Frontal cortex (tissue), 3 donors: ENCODE measurements at regions not wholly inside any gene's neighbourhood (a gene's known extent, or its start where the extent isn't known, plus 50 kb on each side); places are given as distances from the start of the nearest gene placed in this dataset.

Experiments used
- DNase-seq, 2 donors: peaks; one replicate each; pipeline ENCODE4 v3.0.0; 2012; ENCODE audit warnings: low spot score in 2 of 2
- FAIRE-seq: peaks from 2 replicates; lab custom pipeline; 2012; peaks lifted over from hg19 to GRCh38; lab: Jason Lieb, UNC
- donor health status: control.
- donor health status: control.
- donor health status: control.

DNA sequence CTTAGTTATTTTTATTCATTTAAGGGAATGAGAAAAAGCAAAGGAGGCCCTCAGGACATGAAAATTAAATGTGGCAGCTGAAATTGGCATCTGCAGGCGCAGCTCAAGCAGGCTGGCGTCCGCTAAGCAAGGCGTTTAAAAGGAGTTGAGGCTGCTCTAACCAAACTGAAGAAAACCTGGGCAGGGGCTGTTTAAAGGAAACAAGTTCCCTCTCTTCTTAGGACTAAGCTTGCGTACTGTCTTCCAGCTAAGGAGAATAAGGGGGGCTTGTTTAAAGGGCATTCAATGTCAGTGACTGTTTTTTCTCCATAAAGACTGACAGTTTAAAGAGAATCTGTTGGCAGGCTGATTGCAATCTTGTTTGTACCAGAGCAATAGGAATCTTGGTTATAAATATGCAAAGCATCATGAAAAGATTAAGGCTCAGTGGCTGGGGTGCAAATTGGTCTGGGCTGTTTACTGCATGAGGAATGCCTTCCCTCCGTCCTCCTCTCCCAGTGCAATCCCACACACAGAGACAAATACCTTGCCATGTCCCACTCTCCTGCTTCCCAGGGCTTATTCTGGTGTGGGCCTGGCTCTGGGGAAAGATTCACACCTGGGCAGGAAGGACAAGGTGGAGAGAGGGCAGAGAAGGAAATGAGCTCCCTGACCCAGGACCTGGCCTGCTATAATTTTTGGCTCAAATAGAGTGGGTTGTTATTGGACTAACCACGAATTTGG lies 85.9 kb upstream of the LIFR start:
- no peak for FAIRE-seq

DNA sequence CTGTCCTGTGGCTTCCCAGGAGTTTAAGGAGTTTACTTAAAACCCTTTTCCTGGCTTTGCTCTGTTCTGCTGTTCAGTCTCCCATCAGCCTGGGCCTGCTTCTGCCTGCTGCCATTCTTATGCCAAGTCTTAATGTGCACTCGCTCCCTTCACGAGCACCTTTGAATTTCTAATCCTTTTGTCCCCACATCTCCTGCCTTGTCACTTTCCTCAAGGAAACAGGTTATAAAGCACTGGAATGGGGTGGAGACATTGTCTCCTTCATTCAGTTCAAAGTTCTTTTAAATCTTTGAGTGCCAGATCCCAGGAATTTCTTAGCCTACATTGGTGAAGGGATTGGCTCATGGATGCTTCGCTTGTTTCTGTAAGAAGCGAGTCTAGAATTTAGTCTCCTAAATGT lies 87.2 kb upstream of the LIFR start:
- FAIRE-seq (no peak), DNase-seq (no peak)

More for the DNA sequence above, 85.9 kb upstream of the LIFR start:
- DNase-seq: no peak

- DNase-seq (no peak), FAIRE-seq (no peak)
These were observed 89.1 kb upstream of the LIFR start for GRCh38 chr5:38645508-38645907.

DNA sequence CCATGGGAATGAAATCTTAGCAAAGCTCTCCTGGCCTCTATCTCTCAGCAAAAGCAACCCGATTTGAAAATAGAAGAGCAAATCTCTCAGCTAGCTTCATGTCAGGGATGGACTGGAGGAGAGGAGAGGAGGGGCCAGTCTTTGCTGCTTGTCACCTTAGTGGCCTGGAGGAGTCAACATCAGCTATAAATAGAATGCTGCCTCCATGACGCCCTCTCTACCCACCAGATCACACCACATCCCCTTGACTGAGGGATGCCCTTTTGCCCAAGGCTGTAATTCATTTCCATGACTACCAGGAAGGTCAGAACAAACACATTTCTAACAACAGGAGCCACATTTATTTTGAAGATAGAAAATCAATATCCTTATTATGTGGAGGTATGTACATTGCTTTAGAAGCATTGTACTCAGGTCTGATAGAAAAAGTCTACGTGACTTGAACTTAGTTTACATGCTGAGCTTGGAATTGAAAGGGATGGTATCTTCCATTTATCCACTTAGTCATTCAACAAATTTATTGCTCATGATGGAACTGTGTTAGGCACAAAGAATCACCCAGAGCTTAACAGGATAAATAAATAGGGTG lies 92.4 kb upstream of the LIFR start:
- DNase-seq (no peak), FAIRE-seq (no peak)

GRCh38 chr5:38650540-38650939 lies 94.1 kb upstream of the LIFR start:
- DNase-seq: no peak
- no peak for FAIRE-seq

DNA sequence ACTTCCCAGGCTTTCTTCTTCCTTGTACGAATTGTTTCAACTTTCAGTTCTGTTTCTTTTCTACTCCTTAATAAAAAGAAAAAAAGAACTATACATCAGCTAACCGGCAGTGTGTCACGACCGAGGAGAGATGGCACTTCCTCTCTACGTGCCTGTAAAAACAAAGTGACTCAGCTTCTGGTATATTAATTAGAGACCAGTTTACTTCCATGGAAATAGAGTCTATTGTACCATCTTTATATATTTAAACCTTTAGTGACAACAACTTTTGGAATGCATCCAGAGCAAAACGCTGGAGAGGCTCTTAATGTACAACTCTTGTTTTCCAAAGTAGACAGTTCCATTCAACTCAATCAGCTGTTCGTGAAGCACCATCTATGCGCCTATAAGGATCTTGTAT lies 94.5 kb upstream of the LIFR start:
- DNase-seq (no peak), FAIRE-seq (no peak)

DNA sequence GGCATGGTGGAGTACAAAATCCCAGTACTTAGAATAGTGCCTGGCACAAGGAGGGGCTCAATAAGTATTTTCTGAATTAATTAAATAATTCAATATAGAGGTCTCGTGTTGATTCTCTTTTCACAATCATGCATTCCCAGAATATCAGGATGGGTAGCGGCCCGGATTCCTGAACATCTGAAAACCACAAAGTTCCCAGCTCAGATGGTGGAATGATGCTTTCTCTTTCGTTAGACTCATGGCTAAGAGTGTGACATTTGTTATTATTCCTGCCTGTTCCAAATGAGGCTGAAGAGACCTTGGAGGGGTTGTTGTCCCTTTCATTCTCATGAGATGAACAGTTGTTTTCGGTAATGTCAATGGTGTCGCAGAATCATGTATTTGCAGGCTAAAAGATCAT lies 95.4 kb upstream of the LIFR start:
- no peak for FAIRE-seq

DNA sequence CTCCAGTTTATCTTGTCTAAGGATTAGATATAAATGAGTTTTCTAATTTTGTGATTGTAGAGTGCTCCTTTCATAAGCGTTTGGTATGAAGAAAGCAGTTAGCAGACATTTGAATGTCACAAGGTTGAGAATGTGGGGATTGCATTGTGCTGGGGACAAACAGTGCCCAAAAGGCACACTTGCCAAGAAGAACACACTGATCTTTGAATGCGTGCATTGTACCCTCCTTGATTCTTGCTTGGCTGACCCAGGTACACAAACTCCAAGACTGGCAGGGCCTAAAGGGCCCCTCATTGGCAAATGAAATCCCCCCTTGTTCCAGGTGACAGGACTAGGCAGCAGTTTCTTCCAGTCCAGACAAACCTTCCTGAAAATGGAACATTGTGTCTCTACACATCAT lies 96.9 kb upstream of the LIFR start:
- DNase-seq: no peak

More for the DNA sequence above, 95.4 kb upstream of the LIFR start:
- no peak for DNase-seq

GRCh38 chr5:38655691-38656090 lies 99.2 kb upstream of the LIFR start:
- DNase-seq: no peak
- no peak for FAIRE-seq

More for the DNA sequence above, 96.9 kb upstream of the LIFR start:
- FAIRE-seq: no peak

GRCh38 chr5:38656568-38656967 lies 100.1 kb upstream of the LIFR start:
- DNase-seq (no peak), FAIRE-seq (no peak)

DNA sequence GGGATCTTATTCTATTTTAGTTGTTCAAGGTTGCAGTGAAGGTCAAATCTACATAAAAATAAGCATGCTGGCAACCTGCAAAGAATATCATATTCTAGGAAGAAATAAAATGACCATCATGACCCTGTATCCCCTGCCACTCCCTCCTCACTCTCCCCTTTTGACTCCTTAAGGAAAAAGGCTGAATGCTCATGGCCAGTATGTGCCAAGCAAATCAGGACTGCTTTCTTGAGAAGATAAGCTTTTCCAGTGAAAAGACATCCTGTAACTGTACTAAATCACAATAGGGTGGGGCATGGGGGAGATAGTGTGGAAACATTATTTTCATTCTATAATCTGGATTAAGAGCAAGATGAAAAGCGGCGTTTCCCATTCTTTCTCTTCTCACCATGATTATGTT lies 100.6 kb upstream of the LIFR start:
- DNase-seq: no peak
- FAIRE-seq: no peak

DNA sequence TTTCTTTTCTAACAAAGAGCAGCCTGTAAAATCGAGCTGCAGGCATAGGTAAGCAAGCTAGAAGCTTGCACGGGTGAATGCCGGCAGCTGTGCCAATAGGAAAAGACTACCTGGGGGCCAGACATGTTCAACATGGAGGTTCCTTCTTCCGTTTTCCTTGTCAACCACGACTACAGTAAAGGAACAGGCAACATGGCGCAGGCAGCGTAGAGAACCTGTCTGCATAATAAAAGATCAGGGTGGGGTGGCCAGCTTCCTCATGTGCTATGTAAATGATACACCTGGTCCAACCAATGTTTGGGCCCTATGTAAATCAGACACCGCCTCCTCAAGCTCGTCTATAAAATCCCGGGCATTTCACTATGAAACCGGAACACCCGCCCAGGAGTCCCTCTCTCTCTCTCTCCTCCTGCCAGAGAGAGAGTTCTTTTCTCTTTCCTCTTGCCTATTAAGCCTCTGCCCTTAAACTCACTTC lies 103.8 kb upstream of the LIFR start:
- no peak for DNase-seq
- no peak for FAIRE-seq

DNA sequence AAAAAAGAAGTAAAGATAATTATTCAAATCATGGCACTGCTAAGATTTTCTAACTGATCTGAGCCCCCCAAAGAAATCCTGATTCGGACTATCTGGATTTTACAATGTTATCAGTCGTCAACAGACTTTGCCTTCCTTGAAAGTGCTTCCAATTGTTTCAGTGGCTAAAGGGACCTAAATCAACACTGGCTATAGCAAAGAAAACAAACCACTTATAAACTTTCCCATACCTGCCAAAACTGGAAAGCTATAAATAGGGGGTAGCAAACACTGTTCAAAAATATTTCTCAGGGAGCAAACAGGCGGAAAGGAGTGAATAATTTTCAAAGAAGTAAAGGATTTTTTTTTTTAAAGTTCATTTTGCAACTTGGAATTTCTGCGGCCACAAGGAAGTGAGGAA lies 105.6 kb upstream of the LIFR start:
- DNase-seq (no peak), FAIRE-seq (no peak)

GRCh38 chr5:38663249-38663648 lies 106.8 kb upstream of the LIFR start:
- FAIRE-seq (no peak), DNase-seq (no peak)

- no peak for FAIRE-seq
- DNase-seq: no peak
These were observed 110.4 kb upstream of the LIFR start for GRCh38 chr5:38666668-38667498.

DNA sequence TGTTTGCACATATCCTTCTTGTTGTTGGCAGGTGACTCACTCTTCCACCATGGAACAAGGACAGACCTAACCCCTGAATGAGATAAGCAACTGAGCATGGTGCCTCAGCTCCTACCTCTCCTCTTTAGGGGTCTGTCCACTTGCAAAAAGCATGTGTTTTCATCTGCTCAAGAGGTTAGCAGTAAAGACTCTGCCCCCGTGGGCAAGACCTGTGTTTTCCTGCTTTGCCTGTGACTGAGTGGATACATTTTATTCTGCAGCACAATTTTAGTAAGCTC lies 111.0 kb upstream of the LIFR start:
- no peak for FAIRE-seq
- DNase-seq: no peak

GRCh38 chr5:38669361-38669880 lies 113.0 kb upstream of the LIFR start:
- FAIRE-seq (no peak), DNase-seq (no peak)

DNA sequence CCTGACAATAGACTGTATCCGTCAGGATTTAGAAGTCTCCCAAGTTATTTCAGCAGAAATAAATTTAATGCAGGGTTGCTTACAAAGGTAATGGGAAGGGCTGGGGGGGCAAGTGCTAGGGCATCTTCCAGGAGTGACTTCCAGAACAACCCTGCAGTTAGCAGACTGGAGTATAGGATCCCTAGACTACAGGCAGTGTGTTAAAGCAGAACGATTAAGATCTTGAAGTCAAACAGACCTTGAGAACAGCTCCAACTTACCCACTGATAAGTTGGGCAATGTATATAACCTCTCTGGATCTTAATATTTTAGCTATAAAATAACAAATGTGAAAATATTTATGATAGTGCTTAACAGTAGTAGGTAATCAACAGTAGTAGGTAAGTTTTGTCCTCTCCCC lies 113.6 kb upstream of the LIFR start:
- FAIRE-seq (no peak), DNase-seq (no peak)

DNA sequence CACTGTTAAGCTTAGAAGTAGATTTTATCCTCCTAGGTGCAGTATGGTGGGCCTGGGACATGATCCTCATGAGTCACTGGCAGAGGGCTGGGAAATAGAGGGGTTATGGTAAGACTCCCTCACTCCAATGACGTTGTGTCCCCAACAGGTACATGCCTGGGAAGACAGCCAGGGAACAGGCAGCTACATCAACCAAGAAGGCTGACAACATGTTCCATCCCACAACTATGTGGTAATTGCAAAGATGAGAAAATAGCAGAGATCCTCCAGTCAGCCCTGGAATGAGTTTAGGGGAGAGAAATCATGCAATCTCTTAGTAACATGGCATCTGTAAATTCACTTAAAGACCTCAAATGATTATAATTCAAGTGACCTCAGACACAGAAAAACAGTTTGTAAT lies 114.4 kb upstream of the LIFR start:
- no peak for DNase-seq
- FAIRE-seq: no peak

DNA sequence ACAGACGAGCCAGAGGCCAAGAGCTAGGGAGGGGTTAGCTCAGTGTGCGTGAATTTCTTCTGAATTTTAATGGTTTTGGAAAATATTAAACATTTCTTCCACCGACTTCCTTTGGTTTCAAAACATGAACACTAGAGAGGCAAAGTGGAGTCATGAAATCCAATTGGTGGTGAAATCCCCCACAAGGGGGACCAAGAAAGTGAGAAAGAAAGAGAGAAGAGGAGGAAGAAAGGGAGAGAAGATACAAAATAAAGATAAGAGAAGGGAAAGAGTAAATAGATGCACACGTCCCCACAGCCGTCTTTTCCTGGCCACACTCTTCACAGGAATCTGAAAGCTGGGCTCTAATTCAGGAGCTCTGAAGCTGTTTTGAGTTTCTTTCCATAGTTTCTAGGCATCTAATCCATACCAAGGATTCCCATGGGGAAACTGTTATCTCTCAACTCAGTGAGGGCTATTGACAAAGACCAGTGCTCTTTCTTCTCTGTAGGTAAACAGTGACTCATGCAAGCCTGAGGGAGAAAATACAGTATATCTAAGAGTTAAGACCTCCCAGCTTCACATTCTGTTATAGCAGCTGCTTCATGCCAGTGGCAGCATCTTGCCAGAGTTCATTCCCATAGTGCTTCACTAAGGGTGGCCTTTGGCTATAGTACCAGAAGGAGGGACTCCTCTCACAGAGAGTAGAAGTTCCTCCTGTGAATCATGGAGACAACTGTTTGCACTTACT lies 115.8 kb upstream of the LIFR start:
- FAIRE-seq (no peak), DNase-seq (no peak)
